HS-27A (cell line): ENCODE measurements at regions not wholly inside any gene's neighbourhood (a gene's known extent, or its start where the extent isn't known, plus 50 kb on each side); places are given as distances from the start of the nearest gene placed in this dataset.
"Not testable (repeated sequence)": the region's sequence is repeated elsewhere in the genome, so short reads cannot be mapped to it uniquely, and the experiment has no call there.

Experiments used
- DNase-seq: peaks from one replicate; pipeline ENCODE4 v3.0.0-alpha.2; 2012; ENCODE audit warnings: low read depth, missing footprints

- DNase-seq: peak; percentile 68
These were observed 78.0 kb upstream of the ADGRL1 start for GRCh38 chr19:14283813-14284520.

- not testable (repeated sequence) for DNase-seq
These were observed 73.3 kb upstream of the ADGRL1 start for GRCh38 chr19:14279270-14279669.

GRCh38 chr19:14277608-14278007 lies 71.6 kb upstream of the ADGRL1 start:
- no peak for DNase-seq

- not testable (repeated sequence) for DNase-seq
These were observed 69.9 kb upstream of the ADGRL1 start for GRCh38 chr19:14275823-14276222.

GRCh38 chr19:14272623-14273022 lies 66.7 kb upstream of the ADGRL1 start:
- no peak for DNase-seq

- DNase-seq: no peak
These were observed 65.9 kb upstream of the ADGRL1 start for GRCh38 chr19:14271840-14272239.

GRCh38 chr19:14270557-14270956 lies 64.6 kb upstream of the ADGRL1 start:
- DNase-seq: not testable (repeated sequence)

- no peak for DNase-seq
These were observed 61.3 kb upstream of the ADGRL1 start for GRCh38 chr19:14267224-14267741.

GRCh38 chr19:14266208-14266607 lies 60.2 kb upstream of the ADGRL1 start:
- DNase-seq: not testable (repeated sequence)

- DNase-seq: no peak
These were observed 59.5 kb upstream of the ADGRL1 start for GRCh38 chr19:14265290-14266036.

- not testable (repeated sequence) for DNase-seq
These were observed 50.1 kb upstream of the ADGRL1 start for GRCh38 chr19:14255902-14256649.
